GM19395 (cell line): ENCODE measurements at regions not wholly inside any gene's neighbourhood (a gene's known extent, or its start where the extent isn't known, plus 50 kb on each side); places are given as distances from the start of the nearest gene placed in this dataset.
A peak's percentile ranks its signal among the peaks of the same experiment; 100 is the strongest.
"Not testable (repeated sequence)": the region's sequence is repeated elsewhere in the genome, so short reads cannot be mapped to it uniquely, and the experiment has no call there.

Source experiments
- ATAC-seq: cut with Tn5 transposase; IDR thresholded peaks from one replicate; pipeline ENCODE4 v1.9.1; 2021; ENCODE audit warnings: mild to moderate bottlenecking, moderate library complexity; ENCODE audit not compliant: unreplicated experiment

DNA sequence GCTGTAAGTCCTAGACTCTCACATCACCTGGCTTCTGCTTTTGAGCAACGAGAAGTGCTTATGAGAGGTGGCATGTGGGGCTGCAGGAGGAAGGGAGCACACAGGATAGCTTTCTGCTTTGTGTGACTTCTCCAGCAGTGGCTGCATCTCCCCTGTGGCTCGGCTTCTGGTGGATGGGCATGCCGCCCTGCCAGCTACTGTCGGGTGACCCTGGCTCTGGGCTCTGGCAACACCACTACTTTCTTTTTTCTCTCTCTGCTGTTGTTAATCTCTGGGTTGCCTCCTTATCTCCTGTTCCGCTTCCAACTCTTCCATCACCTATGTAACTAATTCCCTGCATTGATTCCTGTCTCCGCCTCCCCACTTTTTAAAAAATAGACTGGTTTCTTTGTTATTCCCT, 209.1 kb upstream of the DAAM1 start:
- ATAC-seq: no peak

DNA sequence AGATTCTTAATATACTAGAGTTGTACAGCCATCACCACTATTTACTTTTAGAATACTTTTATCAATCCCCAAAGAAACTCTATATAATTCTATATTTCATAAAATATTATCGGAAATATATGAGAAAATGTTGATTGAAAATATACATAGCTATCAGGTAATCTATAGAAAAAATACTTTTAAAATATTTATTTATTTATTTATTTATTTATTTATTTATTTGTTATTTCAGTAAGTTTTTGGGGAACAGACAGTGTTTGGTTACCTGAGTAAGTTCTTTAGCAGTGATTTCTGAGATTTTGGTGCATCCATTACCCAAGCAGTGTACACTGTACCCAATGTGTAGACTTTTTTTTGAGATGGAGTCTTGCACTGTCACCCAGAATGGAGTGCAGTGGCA, 206.6 kb upstream of the DAAM1 start:
- no peak for ATAC-seq

- no peak for ATAC-seq
These were observed 202.7 kb upstream of the DAAM1 start for GRCh38 chr14:58985786-58986185.

GRCh38 chr14:58987591-58987990, 200.9 kb upstream of the DAAM1 start:
- no peak for ATAC-seq

DNA sequence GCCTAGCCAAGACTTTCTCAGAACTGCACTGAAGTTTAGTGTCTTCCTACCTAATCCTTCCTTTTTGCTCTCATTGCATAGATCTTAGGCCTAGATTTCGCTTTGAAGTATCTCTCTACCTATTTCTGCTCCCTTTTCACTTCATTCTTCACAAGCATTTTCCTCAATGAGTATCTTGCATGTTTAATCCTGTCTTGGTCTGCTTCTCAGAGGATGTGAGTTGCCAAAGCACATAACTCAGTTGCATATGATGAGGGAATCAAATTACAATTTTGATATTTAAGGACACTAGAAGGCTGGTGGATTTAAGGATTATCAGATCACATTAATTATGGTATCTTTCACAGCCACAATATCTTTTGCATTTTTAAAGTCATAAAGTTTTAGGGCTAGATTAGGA, 195.5 kb upstream of the DAAM1 start:
- no peak for ATAC-seq

DNA sequence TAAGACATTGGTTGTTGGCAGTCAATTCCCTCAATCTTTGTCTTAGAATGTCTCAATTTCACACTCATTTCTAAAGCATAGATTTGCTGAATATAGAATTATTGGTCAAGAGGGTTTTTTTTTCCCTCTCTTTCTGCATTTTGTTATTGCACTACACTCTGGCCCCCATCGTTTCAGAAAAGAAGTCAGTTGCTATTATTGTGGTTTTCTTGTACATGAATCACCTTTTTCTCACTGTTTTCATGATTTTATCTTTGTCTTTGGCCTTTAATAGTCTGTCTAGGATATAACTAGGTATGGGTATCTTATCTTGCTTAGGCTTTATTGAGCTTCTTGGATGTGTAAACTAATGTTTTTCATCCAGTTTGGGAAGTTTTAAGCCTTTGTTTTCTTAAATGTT, 194.3 kb upstream of the DAAM1 start:
- ATAC-seq: no peak

DNA sequence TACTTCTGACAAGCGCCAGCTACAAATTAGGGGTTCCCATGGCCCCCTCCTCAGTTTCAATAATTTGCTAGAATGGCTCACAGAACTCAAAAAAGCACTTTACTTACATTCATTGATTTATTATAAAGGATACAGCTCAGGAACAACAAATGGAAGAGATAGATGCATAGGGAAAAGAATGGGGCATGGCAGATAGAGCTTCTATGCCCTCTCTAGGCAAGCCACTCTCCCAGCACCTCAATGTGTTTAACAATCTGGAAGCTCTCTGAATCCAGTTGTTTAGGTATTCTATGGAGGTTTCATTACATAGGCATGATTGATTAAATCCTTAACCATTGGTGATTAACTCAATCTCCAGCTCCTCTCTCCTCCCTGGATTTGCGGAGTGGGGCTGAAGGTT, 184.5 kb upstream of the DAAM1 start:
- no peak for ATAC-seq

- ATAC-seq: not testable (repeated sequence)
These were observed 182.3 kb upstream of the DAAM1 start for GRCh38 chr14:59006179-59006578.

- ATAC-seq: no peak
These were observed 178.5 kb upstream of the DAAM1 start for GRCh38 chr14:59009967-59010366.

- no peak for ATAC-seq
These were observed 174.7 kb upstream of the DAAM1 start for GRCh38 chr14:59013672-59014298.

- no peak for ATAC-seq
These were observed 173.0 kb upstream of the DAAM1 start for GRCh38 chr14:59015482-59015881.

DNA sequence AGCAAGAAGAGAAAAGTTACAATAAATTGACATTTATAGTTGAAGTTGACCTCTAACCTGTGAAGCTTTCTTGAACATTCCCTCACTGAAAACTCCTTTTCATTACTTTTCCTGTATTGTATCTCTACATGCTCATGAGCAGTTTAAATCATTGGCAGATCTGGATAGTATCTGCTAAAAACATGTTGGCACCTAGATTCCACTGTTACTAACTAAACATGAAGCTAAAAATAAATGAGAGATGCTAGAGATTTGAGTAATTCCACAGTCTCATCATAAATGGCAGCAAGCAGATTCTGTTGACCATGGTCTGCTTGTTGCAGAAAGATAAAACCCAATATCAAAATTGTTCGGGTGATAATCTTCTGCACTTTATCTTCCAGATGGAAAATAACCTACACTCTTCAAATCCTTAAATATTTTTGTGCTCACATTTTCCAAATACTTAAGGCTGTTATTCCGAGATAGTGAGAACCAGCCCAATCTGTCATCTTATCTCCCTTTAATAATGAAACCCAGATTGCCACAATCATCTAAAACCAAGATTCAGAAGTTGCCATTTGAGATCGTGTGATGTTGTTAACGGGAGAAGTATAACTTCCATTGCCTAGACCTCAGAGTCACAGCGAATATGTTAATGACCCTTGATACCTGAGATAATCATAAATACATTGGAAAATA, 171.0 kb upstream of the DAAM1 start:
- no peak for ATAC-seq

- ATAC-seq: no peak
These were observed 170.0 kb upstream of the DAAM1 start for GRCh38 chr14:59018460-59018859.

- no peak for ATAC-seq
These were observed 169.5 kb upstream of the DAAM1 start for GRCh38 chr14:59018978-59019377.

GRCh38 chr14:59020382-59020781, 168.1 kb upstream of the DAAM1 start:
- ATAC-seq: no peak

- no peak for ATAC-seq
These were observed 166.3 kb upstream of the DAAM1 start for GRCh38 chr14:59022144-59022543.

GRCh38 chr14:59026081-59026480, 162.4 kb upstream of the DAAM1 start:
- no peak for ATAC-seq

GRCh38 chr14:59026640-59027039, 161.8 kb upstream of the DAAM1 start:
- ATAC-seq: not testable (repeated sequence)

DNA sequence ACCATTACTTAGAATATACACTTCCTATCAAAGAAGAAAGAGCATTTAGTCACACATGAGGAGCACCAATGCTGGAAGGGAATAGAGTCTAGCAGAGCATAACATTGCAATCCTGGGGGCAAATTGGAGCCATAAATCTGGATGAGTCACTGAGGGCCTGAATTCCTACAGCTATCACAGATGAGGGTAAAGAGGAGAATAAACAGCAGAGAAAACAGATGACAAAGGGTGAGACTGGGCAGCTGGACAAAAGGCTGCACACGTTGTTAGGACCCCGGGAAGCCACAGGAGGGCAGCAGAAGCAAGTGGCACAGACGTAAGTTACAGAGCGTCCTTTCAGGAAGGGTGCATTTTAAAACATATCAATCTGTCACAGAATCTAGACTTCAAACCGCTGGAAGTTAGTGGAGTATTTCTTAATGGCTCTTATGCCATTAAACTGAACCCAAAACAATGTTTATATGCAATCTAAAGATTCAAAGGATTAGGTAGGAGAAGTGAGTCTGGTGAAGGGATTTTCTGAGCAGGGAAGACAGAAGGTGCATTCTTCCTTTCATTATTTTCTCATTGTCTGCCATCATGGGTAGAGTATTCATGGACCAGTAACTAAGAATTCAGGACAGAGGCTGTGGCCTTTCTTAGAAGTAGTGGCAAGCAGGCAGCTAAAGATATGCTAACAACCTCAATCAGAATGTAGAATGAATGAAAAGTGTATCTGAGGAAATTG, 159.8 kb upstream of the DAAM1 start:
- peak; percentile 96 for ATAC-seq

DNA sequence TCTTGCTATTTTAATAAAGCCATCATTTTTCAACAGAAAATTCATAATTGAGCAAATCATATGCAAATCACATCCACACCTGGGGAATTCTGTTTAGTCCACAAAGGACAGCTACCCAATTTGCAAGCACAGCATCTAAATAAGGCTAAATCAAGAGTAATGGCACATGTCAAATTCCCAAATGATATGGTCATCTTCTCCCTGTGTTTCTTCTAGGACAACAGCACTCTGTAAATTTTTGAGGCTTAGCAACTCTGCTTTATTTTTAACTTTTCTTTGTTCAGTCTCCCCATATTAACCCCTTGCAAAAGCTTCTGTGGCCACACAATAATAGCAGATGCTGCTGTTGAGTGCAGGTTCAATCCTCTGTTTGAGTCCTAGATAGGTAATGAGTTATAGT, 155.6 kb upstream of the DAAM1 start:
- ATAC-seq: no peak

GRCh38 chr14:59036134-59036533, 152.3 kb upstream of the DAAM1 start:
- no peak for ATAC-seq

- ATAC-seq: no peak
These were observed 151.4 kb upstream of the DAAM1 start for GRCh38 chr14:59037086-59037485.
